Endothelial cell of umbilical vein (primary cell): ENCODE measurements at regions not wholly inside any gene's neighbourhood (a gene's known extent, or its start where the extent isn't known, plus 50 kb on each side); places are given as distances from the start of the nearest gene placed in this dataset.

Source experiments
- BruUV-seq: library from RNA; stranded (reverse); fragments of 400-500 nt; replicated peaks from 2 replicates; lab custom pipeline; 2021; lab: Mats Ljungman, UMichigan
- CTCF ChIA-PET: fragments of 300-600, 350-600 bp; sonication (Branson Sonifier 250); formaldehyde crosslinking; loops from one replicate; lab custom pipeline; 2021; ENCODE audit warnings: antibody characterized with exemption, inconsistent platforms; lab: Charles Lee
- POLR2A ChIA-PET: fragments of 300-600, 350-600 bp; sonication (Branson Sonifier 250); formaldehyde crosslinking; loops from one replicate; lab custom pipeline; 2021; ENCODE audit warnings: antibody characterized with exemption, inconsistent platforms; lab: Charles Lee
- DNase-seq: peaks from one replicate; pipeline ENCODE4 v3.0.0-alpha.2; 2011; ENCODE audit warnings: low read depth, low spot score
- FAIRE-seq: peaks from 2 replicates; lab custom pipeline; 2011; peaks lifted over from hg19 to GRCh38; lab: Jason Lieb, UNC
- H2AFZ ChIP-seq: 2 replicates; pipeline ENCODE4 v1.6.0; 2012; ENCODE audit warnings: low read depth, low read length, control low read depth, inconsistent platforms
- H3K27ac ChIP-seq: 2 replicates; pipeline ENCODE4 v1.5.1; 2011; ENCODE audit warnings: low read depth, mild to moderate bottlenecking, control low read depth, low read length, moderate library complexity; ENCODE audit not compliant: insufficient read depth
- H3K27me3 ChIP-seq, 2 experiments: 2 replicates each; pipeline versions ENCODE4 v1.6.0 to v1.6.1; 2011; ENCODE audit warnings: low read length in 2 of 2, mixed read lengths in 1 of 2; ENCODE audit not compliant: control insufficient read depth in 2 of 2, insufficient read depth in 2 of 2
- H3K36me3 ChIP-seq, 2 experiments: 2 replicates in 1 of 2; 3 replicates in 1 of 2; pipeline ENCODE4 v1.5.1; 2011; ENCODE audit warnings: low read length in 2 of 2, mild to moderate bottlenecking in 1 of 2, moderate library complexity in 1 of 2; ENCODE audit not compliant: control insufficient read depth in 2 of 2, insufficient read depth in 2 of 2; ENCODE audit errors: extremely low read depth in 1 of 2
- H3K4me1 ChIP-seq: 3 replicates; pipeline ENCODE4 v1.5.1; 2011; ENCODE audit warnings: mild to moderate bottlenecking, low read length; ENCODE audit not compliant: control insufficient read depth, insufficient read depth; ENCODE audit errors: extremely low read depth
- H3K4me2 ChIP-seq: 2 replicates; pipeline ENCODE4 v1.6.1; 2011; ENCODE audit warnings: low read length, control low read depth, mixed read lengths; ENCODE audit not compliant: insufficient read depth
- H3K4me3 ChIP-seq, 3 experiments: fragments of 200-600 bp in 1 of 3; sonication (generic), shearing (Covaris generic) in 1 of 3; replicated peaks in 1 of 3; 2 replicates each; pipeline ENCODE4 v1.5.1; 2011 to 2016; ENCODE audit warnings: control low read depth in 3 of 3, low read length in 3 of 3, mild to moderate bottlenecking in 2 of 3, inconsistent platforms in 1 of 3, low read depth in 1 of 3, moderate library complexity in 1 of 3; ENCODE audit not compliant: insufficient read depth in 1 of 3
- H3K79me2 ChIP-seq: 2 replicates; pipeline ENCODE4 v1.6.0; 2012; ENCODE audit warnings: low read length, inconsistent platforms; ENCODE audit not compliant: control insufficient read depth, insufficient read depth
- H3K9ac ChIP-seq: replicated peaks from 2 replicates; pipeline ENCODE3; 2011; ENCODE audit warnings: low read length, control low read depth; ENCODE audit not compliant: insufficient read depth; ENCODE audit errors: extremely low read depth
- H3K9me1 ChIP-seq: replicated peaks from 3 replicates; pipeline ENCODE4 v1.6.0; 2011; ENCODE audit warnings: mild to moderate bottlenecking, low read length; ENCODE audit not compliant: control insufficient read depth, insufficient read depth; ENCODE audit errors: extremely low read depth
- H3K9me3 ChIP-seq: replicated peaks from 2 replicates; pipeline ENCODE4 v1.5.1; 2012; ENCODE audit warnings: low read length, inconsistent platforms; ENCODE audit not compliant: control insufficient read depth, insufficient read depth
- H4K20me1 ChIP-seq: replicated peaks from 2 replicates; pipeline ENCODE3; 2011; ENCODE audit warnings: mild to moderate bottlenecking, low read length; ENCODE audit not compliant: control insufficient read depth, insufficient read depth; ENCODE audit errors: extremely low read depth
- CTCF ChIP-seq, 2 donors: IDR thresholded peaks; 1 replicate in 1 of 2; 2 replicates in 1 of 2; pipeline ENCODE4 v1.5.1; 2011; ENCODE audit warnings: low read length in 2 of 2, mild to moderate bottlenecking in 2 of 2, moderate library complexity in 2 of 2, control low read depth in 1 of 2, inconsistent platforms in 1 of 2, low read depth in 1 of 2; ENCODE audit not compliant: insufficient read depth in 1 of 2; ENCODE audit errors: extremely low read depth in 1 of 2
- EZH2 ChIP-seq: IDR thresholded peaks from 2 replicates; pipeline ENCODE4 v1.6.1; 2012; ENCODE audit warnings: borderline replicate concordance, low read depth, mild to moderate bottlenecking, moderate library complexity, low read length, inconsistent platforms; ENCODE audit not compliant: severe bottlenecking
- FOS ChIP-seq: IDR thresholded peaks from 2 replicates; pipeline ENCODE4 v1.6.1; 2011; ENCODE audit warnings: mild to moderate bottlenecking, low read length, moderate library complexity, borderline replicate concordance; ENCODE audit not compliant: insufficient read depth
- GATA2 ChIP-seq: IDR thresholded peaks from 2 replicates; pipeline ENCODE4 v1.7.0; 2011; ENCODE audit warnings: low read depth, mild to moderate bottlenecking, moderate library complexity, mixed read lengths, low read length; ENCODE audit not compliant: insufficient read length, insufficient read depth
- JUN ChIP-seq: IDR thresholded peaks from 2 replicates; pipeline ENCODE4 v1.6.1; 2011; ENCODE audit warnings: borderline replicate concordance, low read depth; ENCODE audit not compliant: insufficient read length, insufficient read depth
- MAX ChIP-seq: IDR thresholded peaks from 2 replicates; pipeline ENCODE4 v1.6.1; 2011; ENCODE audit not compliant: insufficient read depth, insufficient read length
- MYC ChIP-seq: IDR thresholded peaks from one replicate; pipeline ENCODE4 v1.6.1; 2011; ENCODE audit warnings: mild to moderate bottlenecking, low read depth, low read length
- POLR2A ChIP-seq: IDR thresholded peaks from 2 replicates; pipeline ENCODE4 v1.6.1; 2012; ENCODE audit warnings: low read depth, mild to moderate bottlenecking, control low read depth, low read length
- POLR2AphosphoS5 ChIP-seq: IDR thresholded peaks from 2 replicates; pipeline ENCODE4 v1.6.1; 2012; ENCODE audit warnings: low read depth, mild to moderate bottlenecking, control low read depth, low read length, moderate library complexity; ENCODE audit not compliant: insufficient read depth
- dilution Hi-C: fragments of 300-500 bp; cut with MboI; formaldehyde crosslinking; loops from one replicate; pipeline ENCODE4 v1.15.0; 2019; ENCODE audit warnings: low sequenced_read_pairs; ENCODE audit not compliant: extremely low pct_ligation_motif_present
- intact Hi-C: fragments of 100-400 bp; cut with micrococcal nuclease; formaldehyde crosslinking; loops from one replicate; pipeline ENCODE4 v1.10.0; 2022

GRCh38 chr1:94654919-94655318 is 113.4 kb upstream of the F3 start:
- H3K27me3 ChIP-seq, result peaks cover 0 to 2% of the 10 kb centered on the region in 2 experiments
- no peaks in the 10 kb centered on the region for H3K79me2 ChIP-seq
- peaks cover 10% of the 10 kb centered on the region for H3K4me1 ChIP-seq
- no peaks in the 10 kb centered on the region for H3K9me3 ChIP-seq
- ChIA-PET CTCF (no interaction called here), POLR2A (no interaction called here)
- H3K4me2 ChIP-seq, result no peak overlapping the region
- FAIRE-seq (no peak), DNase-seq (no peak)
- H3K9me1 ChIP-seq, result no peaks in the 10 kb centered on the region
- TF ChIP-seq JUN, result no peak
- TF ChIP-seq EZH2, result no peak
- TF ChIP-seq POLR2A, result no peak
- no peak for TF ChIP-seq MYC
- TF ChIP-seq MAX, result no peak
- no peak for TF ChIP-seq POLR2AphosphoS5
- TF ChIP-seq FOS, result no peak
- no peak for TF ChIP-seq GATA2
- no peak for TF ChIP-seq CTCF (IDR thresholded peaks at IDR 0.05; ENCODE audit: extremely low read depth in 1 of 2, insufficient read depth in 1 of 2, low read depth in 1 of 2, low read length in 2 of 2)
- no peak overlapping the region for H3K4me3 ChIP-seq
- no peaks in the 10 kb centered on the region for H4K20me1 ChIP-seq
- H3K36me3 ChIP-seq, result no peaks in the 10 kb centered on the region
- H3K9ac ChIP-seq, result no peak overlapping the region
- BruUV-seq, result no TSS peak
- H2AFZ ChIP-seq, result no peak overlapping the region
- H3K27ac ChIP-seq, result no peak overlapping the region
- intact Hi-C loops (no loop called here), dilution Hi-C loops (no loop called here)
